Gastroesophageal sphincter (tissue), 3 donors: ENCODE measurements at regions not wholly inside any gene's neighbourhood (a gene's known extent, or its start where the extent isn't known, plus 50 kb on each side); places are given as distances from the start of the nearest gene placed in this dataset.

ENCODE experiments used
- CTCF ChIP-seq, 4 experiments: fragments of 200-600 bp in 2 of 4; fragments of 450-650 bp in 2 of 4; sonication (generic) in 1 of 4; IDR thresholded peaks; one replicate each; pipeline ENCODE4 v1.5.1; 2017 to 2019; ENCODE audit warnings: antibody characterized with exemption in 4 of 4, mild to moderate bottlenecking in 2 of 4, moderate library complexity in 2 of 4
- EP300 ChIP-seq: sonication (generic); formaldehyde crosslinking; IDR thresholded peaks from one replicate; pipeline ENCODE4 v1.6.1; 2017; ENCODE audit warnings: antibody characterized with exemption, mild to moderate bottlenecking

GRCh38 chr12:132426349-132427173, 63.4 kb upstream of the FBRSL1 start:
- TF ChIP-seq CTCF (IDR thresholded peaks at IDR 0.05) (no peak), EP300 (no peak)
